ENCODE measurements at regions not wholly inside any gene's neighbourhood (a gene's known extent, or its start where the extent isn't known, plus 50 kb on each side); places are given as distances from the start of the nearest gene placed in this dataset.

DNA sequence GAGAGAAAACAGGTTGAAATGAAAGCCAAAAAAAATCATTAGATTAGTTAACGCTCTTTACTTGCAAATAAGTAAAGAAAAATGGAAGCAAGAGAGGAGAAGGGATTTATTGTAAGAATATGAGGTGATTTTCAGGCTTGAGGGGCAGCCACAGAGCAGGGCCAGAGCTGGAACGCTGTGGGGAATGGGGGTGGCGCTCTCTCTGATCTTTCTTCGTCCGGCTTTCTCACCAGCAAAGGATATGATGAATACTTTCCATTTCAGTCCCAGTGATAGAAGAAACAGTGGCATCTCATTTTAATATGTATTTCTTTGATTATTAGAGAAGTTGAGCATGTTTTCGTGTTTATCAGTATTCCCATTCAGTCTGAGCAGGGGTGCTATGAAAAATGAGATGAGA is 112.2 kb downstream of the SKIDA1 start:
- H4K20me1 ChIP-seq (ENCODE audit: insufficient read depth): no peaks in the 10 kb centered on the region
- no peaks in the 10 kb centered on the region for H3K9me3 ChIP-seq (ENCODE audit: low read length)
- TF ChIP-seq EZH2 (IDR thresholded peaks at IDR 0.05; ENCODE audit: borderline replicate concordance, insufficient read depth, low read length, poor library complexity, severe bottlenecking) (no peak), SMC3 (conservative IDR thresholded peaks at IDR 0.05; ENCODE audit: poor library complexity) (no peak), EP300 (conservative IDR thresholded peaks at IDR 0.05; ENCODE audit: poor library complexity, severe bottlenecking) (no peak), RAD21 (conservative IDR thresholded peaks at IDR 0.05) (no peak), MXI1 (conservative IDR thresholded peaks at IDR 0.05; ENCODE audit: poor library complexity, severe bottlenecking) (no peak), TAF1 (IDR thresholded peaks at IDR 0.05; ENCODE audit: low read depth) (no peak), POLR2AphosphoS5 (IDR thresholded peaks at IDR 0.05) (no peak)
- TF ChIP-seq, protein P1, sequence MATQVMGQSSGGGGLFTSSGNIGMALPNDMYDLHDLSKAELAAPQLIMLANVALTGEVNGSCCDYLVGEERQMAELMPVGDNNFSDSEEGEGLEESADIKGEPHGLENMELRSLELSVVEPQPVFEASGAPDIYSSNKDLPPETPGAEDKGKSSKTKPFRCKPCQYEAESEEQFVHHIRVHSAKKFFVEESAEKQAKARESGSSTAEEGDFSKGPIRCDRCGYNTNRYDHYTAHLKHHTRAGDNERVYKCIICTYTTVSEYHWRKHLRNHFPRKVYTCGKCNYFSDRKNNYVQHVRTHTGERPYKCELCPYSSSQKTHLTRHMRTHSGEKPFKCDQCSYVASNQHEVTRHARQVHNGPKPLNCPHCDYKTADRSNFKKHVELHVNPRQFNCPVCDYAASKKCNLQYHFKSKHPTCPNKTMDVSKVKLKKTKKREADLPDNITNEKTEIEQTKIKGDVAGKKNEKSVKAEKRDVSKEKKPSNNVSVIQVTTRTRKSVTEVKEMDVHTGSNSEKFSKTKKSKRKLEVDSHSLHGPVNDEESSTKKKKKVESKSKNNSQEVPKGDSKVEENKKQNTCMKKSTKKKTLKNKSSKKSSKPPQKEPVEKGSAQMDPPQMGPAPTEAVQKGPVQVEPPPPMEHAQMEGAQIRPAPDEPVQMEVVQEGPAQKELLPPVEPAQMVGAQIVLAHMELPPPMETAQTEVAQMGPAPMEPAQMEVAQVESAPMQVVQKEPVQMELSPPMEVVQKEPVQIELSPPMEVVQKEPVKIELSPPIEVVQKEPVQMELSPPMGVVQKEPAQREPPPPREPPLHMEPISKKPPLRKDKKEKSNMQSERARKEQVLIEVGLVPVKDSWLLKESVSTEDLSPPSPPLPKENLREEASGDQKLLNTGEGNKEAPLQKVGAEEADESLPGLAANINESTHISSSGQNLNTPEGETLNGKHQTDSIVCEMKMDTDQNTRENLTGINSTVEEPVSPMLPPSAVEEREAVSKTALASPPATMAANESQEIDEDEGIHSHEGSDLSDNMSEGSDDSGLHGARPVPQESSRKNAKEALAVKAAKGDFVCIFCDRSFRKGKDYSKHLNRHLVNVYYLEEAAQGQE (IDR thresholded peaks at IDR 0.05; ENCODE audit: borderline replicate concordance): no peak
- TF ChIP-seq, protein P2, sequence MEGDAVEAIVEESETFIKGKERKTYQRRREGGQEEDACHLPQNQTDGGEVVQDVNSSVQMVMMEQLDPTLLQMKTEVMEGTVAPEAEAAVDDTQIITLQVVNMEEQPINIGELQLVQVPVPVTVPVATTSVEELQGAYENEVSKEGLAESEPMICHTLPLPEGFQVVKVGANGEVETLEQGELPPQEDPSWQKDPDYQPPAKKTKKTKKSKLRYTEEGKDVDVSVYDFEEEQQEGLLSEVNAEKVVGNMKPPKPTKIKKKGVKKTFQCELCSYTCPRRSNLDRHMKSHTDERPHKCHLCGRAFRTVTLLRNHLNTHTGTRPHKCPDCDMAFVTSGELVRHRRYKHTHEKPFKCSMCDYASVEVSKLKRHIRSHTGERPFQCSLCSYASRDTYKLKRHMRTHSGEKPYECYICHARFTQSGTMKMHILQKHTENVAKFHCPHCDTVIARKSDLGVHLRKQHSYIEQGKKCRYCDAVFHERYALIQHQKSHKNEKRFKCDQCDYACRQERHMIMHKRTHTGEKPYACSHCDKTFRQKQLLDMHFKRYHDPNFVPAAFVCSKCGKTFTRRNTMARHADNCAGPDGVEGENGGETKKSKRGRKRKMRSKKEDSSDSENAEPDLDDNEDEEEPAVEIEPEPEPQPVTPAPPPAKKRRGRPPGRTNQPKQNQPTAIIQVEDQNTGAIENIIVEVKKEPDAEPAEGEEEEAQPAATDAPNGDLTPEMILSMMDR (IDR thresholded peaks at IDR 0.05; ENCODE audit: poor library complexity, severe bottlenecking): no peak
- no peaks in the 10 kb centered on the region for H3K27me3 ChIP-seq (ENCODE audit: insufficient read depth, low read depth, low read length)
- H3K36me3 ChIP-seq (ENCODE audit: insufficient read depth, low read length): no peaks in the 10 kb centered on the region
- no peaks in the 10 kb centered on the region for H3K9me2 ChIP-seq (ENCODE audit: insufficient read depth, low read length)
- no peak overlapping the region for H3K4me2 ChIP-seq (ENCODE audit: low read length)
- H3K79me2 ChIP-seq (replicated peaks; ENCODE audit: insufficient read depth, low read length): no peaks in the 10 kb centered on the region
- no peaks in the 10 kb centered on the region for H3F3A ChIP-seq (ENCODE audit: insufficient read depth, low read length, poor library complexity, severe bottlenecking)
- H3K27ac ChIP-seq (ENCODE audit: low read length): no peak overlapping the region
- no peak overlapping the region for H2AFZ ChIP-seq (ENCODE audit: low read depth, low read length)
- H3K4me3 ChIP-seq (ENCODE audit: low read length): no peak overlapping the region
- no peak overlapping the region for H3K9ac ChIP-seq (ENCODE audit: low read length)

DNA sequence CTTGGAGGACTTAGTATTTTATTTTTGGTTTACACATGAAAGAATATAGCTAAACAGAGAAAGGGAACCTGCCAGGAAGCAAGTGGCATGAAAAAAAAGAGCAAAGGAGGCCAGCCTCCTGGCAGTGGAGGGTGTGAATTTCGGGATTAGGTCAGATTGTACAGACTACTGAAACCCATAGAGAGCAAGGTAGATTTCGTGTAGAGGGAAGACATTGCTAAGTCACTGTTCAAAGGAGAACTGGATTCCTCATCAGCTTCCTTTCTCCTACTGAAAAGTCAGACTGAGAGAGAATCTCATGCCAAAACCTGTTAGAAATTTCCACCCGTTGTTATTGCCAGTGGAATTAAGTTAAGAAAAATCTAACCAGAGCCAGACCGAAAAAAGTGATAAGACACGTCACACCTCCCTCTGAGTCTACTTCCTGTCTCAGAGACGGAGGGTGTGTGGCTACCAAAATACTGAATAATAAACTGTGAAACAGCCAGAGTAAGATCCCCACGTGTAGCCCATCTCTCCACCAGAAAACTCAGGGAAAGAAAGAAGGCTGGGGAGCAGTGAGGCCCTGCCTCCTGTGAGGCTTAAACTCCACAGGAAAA is 118.8 kb downstream of the SKIDA1 start:
- Histone ChIP-seq H3K4me3 (ENCODE audit: low read length) (no peak overlapping the region), H3K9me3 (ENCODE audit: low read length) (no peaks in the 10 kb centered on the region), H4K20me1 (ENCODE audit: insufficient read depth) (no peaks in the 10 kb centered on the region), H3K36me3 (ENCODE audit: insufficient read depth, low read length) (no peaks in the 10 kb centered on the region), H3K4me2 (ENCODE audit: low read length) (no peak overlapping the region), H3K27me3 (ENCODE audit: insufficient read depth, low read depth, low read length) (no peaks in the 10 kb centered on the region), H3K9me2 (ENCODE audit: insufficient read depth, low read length) (no peaks in the 10 kb centered on the region), H2AFZ (ENCODE audit: low read depth, low read length) (no peak overlapping the region), H3F3A (ENCODE audit: insufficient read depth, low read length, poor library complexity, severe bottlenecking) (no peaks in the 10 kb centered on the region), H3K79me2 (replicated peaks; ENCODE audit: insufficient read depth, low read length) (no peaks in the 10 kb centered on the region), H3K9ac (ENCODE audit: low read length) (no peak overlapping the region), H3K27ac (ENCODE audit: low read length) (no peak overlapping the region)
- TF ChIP-seq EZH2 (IDR thresholded peaks at IDR 0.05; ENCODE audit: borderline replicate concordance, insufficient read depth, low read length, poor library complexity, severe bottlenecking): no peak
- TF ChIP-seq TAF1 (IDR thresholded peaks at IDR 0.05; ENCODE audit: low read depth): no peak
- TF ChIP-seq, protein P1 (IDR thresholded peaks at IDR 0.05; ENCODE audit: borderline replicate concordance): no peak
- TF ChIP-seq RAD21 (conservative IDR thresholded peaks at IDR 0.05): no peak
- TF ChIP-seq, protein P2 (IDR thresholded peaks at IDR 0.05; ENCODE audit: poor library complexity, severe bottlenecking): no peak
- no peak for TF ChIP-seq EP300 (conservative IDR thresholded peaks at IDR 0.05; ENCODE audit: poor library complexity, severe bottlenecking)
- TF ChIP-seq SMC3 (conservative IDR thresholded peaks at IDR 0.05; ENCODE audit: poor library complexity): no peak
- no peak for TF ChIP-seq POLR2AphosphoS5 (IDR thresholded peaks at IDR 0.05)
- no peak for TF ChIP-seq MXI1 (conservative IDR thresholded peaks at IDR 0.05; ENCODE audit: poor library complexity, severe bottlenecking)
